Left cardiac atrium (tissue), 4 donors: ENCODE measurements at regions not wholly inside any gene's neighbourhood (a gene's known extent, or its start where the extent isn't known, plus 50 kb on each side); places are given as distances from the start of the nearest gene placed in this dataset.

ENCODE experiments used
- ATAC-seq, 2 donors: fragments of 200-7000 bp; cut with Tn5 transposase; one replicate each; pipeline ENCODE4 v1.9.1; 2020; ENCODE audit warnings: mild to moderate bottlenecking in 2 of 2, moderate library complexity in 2 of 2
- DNase-seq: peaks from one replicate; pipeline ENCODE4 v3.0.0-alpha.2; 2020
- intact Hi-C, 2 donors: fragments of 100-400 bp; cut with DNase I; formaldehyde crosslinking; loops; one replicate each; pipeline versions ENCODE4 v1.14.1 to v1.15.1; 2022 to 2023
- donor health status: DM: no; HTN: yes; CAD: no.
- donor health status: DM: no; HTN: yes; CAD: no; lungs with severe emphysema.
- donor health status: DM: yes; HTN: yes; CAD: no.
- donor health status: Dilated cardiomyopathy.

GRCh38 chr21:35321322-35322200, 272.5 kb upstream of the RUNX1 start:
- intact Hi-C loops = no loop called here
- ATAC-seq = no peak
- no peak for DNase-seq

GRCh38 chr21:35319684-35320283, 270.7 kb upstream of the RUNX1 start:
- intact Hi-C loops = loop anchor here in 1 of 2 donors (10.0 kb wide), 1 partner anchor 55 kb away; no protein-coding TSS in a partner anchor
- no peak for ATAC-seq
- no peak for DNase-seq

- ATAC-seq (peak; percentile 45 to 87), DNase-seq (peak; percentile 39)
- intact Hi-C loops = loop anchor here in 1 of 2 donors (10.0 kb wide), 1 partner anchor 58 kb away; no protein-coding TSS in a partner anchor
These were observed 267.8 kb upstream of the RUNX1 start for GRCh38 chr21:35316933-35317332.

GRCh38 chr21:35316456-35316855, 267.4 kb upstream of the RUNX1 start:
- DNase-seq (no peak), ATAC-seq (no peak)
- intact Hi-C loops = loop anchor here in 1 of 2 donors (10.0 kb wide), 1 partner anchor 58 kb away; no protein-coding TSS in a partner anchor

- intact Hi-C loops = loop anchor here in 1 of 2 donors (10.0 kb wide), 1 partner anchor 60 kb away; no protein-coding TSS in a partner anchor
- ATAC-seq (peak; percentile 58 to 77), DNase-seq (no peak)
These were observed 265.9 kb upstream of the RUNX1 start for GRCh38 chr21:35314857-35315582.

- intact Hi-C loops = loop anchor here in 1 of 2 donors (10.0 kb wide), 1 partner anchor 63 kb away; no protein-coding TSS in a partner anchor
- ATAC-seq = no peak
- DNase-seq = no peak
These were observed 262.9 kb upstream of the RUNX1 start for GRCh38 chr21:35311985-35312384.

GRCh38 chr21:35309316-35309715, 260.2 kb upstream of the RUNX1 start:
- intact Hi-C loops = no loop called here
- no peak for ATAC-seq
- no peak for DNase-seq

- DNase-seq (no peak), ATAC-seq (peak in 1 of 2 donors; percentile 91)
- intact Hi-C loops = no loop called here
These were observed 254.0 kb upstream of the RUNX1 start for GRCh38 chr21:35303085-35303484.

- intact Hi-C loops = no loop called here
- DNase-seq (no peak), ATAC-seq (peak in 1 of 2 donors; percentile 38)
These were observed 249.7 kb upstream of the RUNX1 start for GRCh38 chr21:35298757-35299156.

- DNase-seq (no peak), ATAC-seq (no peak)
- intact Hi-C loops = no loop called here
These were observed 248.6 kb upstream of the RUNX1 start for GRCh38 chr21:35297665-35298064.

- intact Hi-C loops = no loop called here
- ATAC-seq (no peak), DNase-seq (no peak)
These were observed 245.3 kb upstream of the RUNX1 start for GRCh38 chr21:35294231-35294898.

GRCh38 chr21:35291973-35292627, 243.0 kb upstream of the RUNX1 start:
- intact Hi-C loops = no loop called here
- ATAC-seq (peak in 1 of 2 donors; percentile 65), DNase-seq (no peak)

- DNase-seq (no peak), ATAC-seq (no peak)
- intact Hi-C loops = no loop called here
These were observed 241.9 kb upstream of the RUNX1 start for GRCh38 chr21:35291034-35291433.

GRCh38 chr21:35288238-35288637, 239.1 kb upstream of the RUNX1 start:
- ATAC-seq = no peak
- intact Hi-C loops = no loop called here
- no peak for DNase-seq

- ATAC-seq = peak; percentile 61 to 90
- DNase-seq = peak; percentile 55
- intact Hi-C loops = no loop called here
These were observed 235.1 kb upstream of the RUNX1 start for GRCh38 chr21:35284199-35284598.

- DNase-seq (no peak), ATAC-seq (no peak)
- intact Hi-C loops = no loop called here
These were observed 233.8 kb upstream of the RUNX1 start for GRCh38 chr21:35282944-35283343.

GRCh38 chr21:35281956-35282355, 232.9 kb upstream of the RUNX1 start:
- DNase-seq = no peak
- no peak for ATAC-seq
- intact Hi-C loops = no loop called here

- DNase-seq (no peak), ATAC-seq (no peak)
- intact Hi-C loops = no loop called here
These were observed 231.1 kb upstream of the RUNX1 start for GRCh38 chr21:35280231-35280630.

- ATAC-seq (peak in 1 of 2 donors; percentile 45), DNase-seq (no peak)
- intact Hi-C loops = no loop called here
These were observed 226.7 kb upstream of the RUNX1 start for GRCh38 chr21:35275776-35276175.
